Kidney tubule cell (primary cell): ENCODE measurements at regions not wholly inside any gene's neighbourhood (a gene's known extent, or its start where the extent isn't known, plus 50 kb on each side); places are given as distances from the start of the nearest gene placed in this dataset.

ENCODE experiments used
- DNase-seq: peaks from one replicate; pipeline ENCODE4 v3.0.0-alpha.2; 2018; ENCODE audit warnings: low spot score

- no peak for DNase-seq
These were observed 257.7 kb upstream of the SPOCK3 start for GRCh38 chr4:167492007-167492406.

GRCh38 chr4:167509551-167509950 lies 275.3 kb upstream of the SPOCK3 start:
- no peak for DNase-seq

GRCh38 chr4:167524091-167524490 lies 289.8 kb upstream of the SPOCK3 start:
- DNase-seq: no peak

- no peak for DNase-seq
These were observed 303.5 kb upstream of the SPOCK3 start for GRCh38 chr4:167537761-167538160.

- DNase-seq: no peak
These were observed 307.0 kb upstream of the SPOCK3 start for GRCh38 chr4:167541286-167541685.

GRCh38 chr4:167544391-167544790 lies 310.1 kb upstream of the SPOCK3 start:
- no peak for DNase-seq

- no peak for DNase-seq
These were observed 315.7 kb upstream of the SPOCK3 start for GRCh38 chr4:167550021-167550420.

GRCh38 chr4:167555338-167556022 lies 321.2 kb upstream of the SPOCK3 start:
- DNase-seq: peak; percentile 39

GRCh38 chr4:167578906-167579305 lies 344.6 kb upstream of the SPOCK3 start:
- no peak for DNase-seq

GRCh38 chr4:167581449-167581965 lies 347.2 kb upstream of the SPOCK3 start:
- no peak for DNase-seq

- DNase-seq: no peak
These were observed 353.1 kb upstream of the SPOCK3 start for GRCh38 chr4:167587361-167587760.

- DNase-seq: no peak
These were observed 361.6 kb upstream of the SPOCK3 start for GRCh38 chr4:167595898-167596297.

- no peak for DNase-seq
These were observed 367.9 kb upstream of the SPOCK3 start for GRCh38 chr4:167602157-167602556.

- no peak for DNase-seq
These were observed 372.3 kb upstream of the SPOCK3 start for GRCh38 chr4:167606551-167606950.

- DNase-seq: no peak
These were observed 379.1 kb upstream of the SPOCK3 start for GRCh38 chr4:167613381-167613780.

- DNase-seq: no peak
These were observed 380.6 kb upstream of the SPOCK3 start for GRCh38 chr4:167614866-167615265.

GRCh38 chr4:167616476-167616875 lies 382.2 kb upstream of the SPOCK3 start:
- DNase-seq: no peak

GRCh38 chr4:167622481-167623240 lies 388.4 kb upstream of the SPOCK3 start:
- DNase-seq: peak; percentile 50

- DNase-seq: no peak
These were observed 388.9 kb upstream of the SPOCK3 start for GRCh38 chr4:167623241-167623572.

- DNase-seq: no peak
These were observed 395.0 kb upstream of the SPOCK3 start for GRCh38 chr4:167629272-167629671.

GRCh38 chr4:167642250-167642649 lies 408.0 kb upstream of the SPOCK3 start:
- no peak for DNase-seq

GRCh38 chr4:167645358-167645757 lies 411.1 kb upstream of the SPOCK3 start:
- DNase-seq: no peak

GRCh38 chr4:167652267-167652666 lies 418.0 kb upstream of the SPOCK3 start:
- no peak for DNase-seq
